ENCODE measurements at regions not wholly inside any gene's neighbourhood (a gene's known extent, or its start where the extent isn't known, plus 50 kb on each side); places are given as distances from the start of the nearest gene placed in this dataset.

DNA sequence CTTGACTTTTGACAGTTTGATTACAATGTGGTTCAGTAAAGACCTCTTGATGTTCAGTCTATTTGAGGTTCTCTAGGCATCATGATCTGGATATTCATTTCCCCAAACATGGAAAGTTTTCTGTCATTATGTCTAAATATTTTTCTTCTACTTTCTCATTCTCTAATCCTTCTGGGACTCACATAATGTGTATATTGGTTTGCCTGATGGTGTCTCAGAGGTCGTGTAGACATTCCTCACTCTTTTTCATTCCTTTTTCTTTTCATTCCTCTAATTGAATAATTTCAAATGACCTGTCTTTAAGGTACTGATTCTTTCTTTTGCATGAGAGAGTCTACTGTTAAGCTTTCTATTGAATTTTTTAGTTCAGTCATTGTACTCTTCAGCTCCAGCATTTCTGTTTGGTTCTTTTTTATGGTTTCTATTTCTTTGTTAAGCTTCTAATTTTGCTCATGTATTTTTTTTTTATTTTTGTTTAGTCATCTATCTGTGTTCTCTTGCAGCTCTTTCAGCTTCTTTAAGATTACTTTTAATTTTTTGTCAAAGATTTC, 158.4 kb downstream of the GDAP2 start:
- Histone ChIP-seq H3K4ac (ENCODE audit: low read depth, low read length) (no peak overlapping the region), H2AK9ac (replicated peaks; ENCODE audit: low read depth, low read length, poor library complexity) (no peak overlapping the region), H4K20me1 (ENCODE audit: insufficient read depth, low read length) (no peaks in the 10 kb centered on the region), H2BK15ac (ENCODE audit: low read depth, low read length) (no peak overlapping the region), H3K18ac (ENCODE audit: low read depth, low read length) (no peak overlapping the region), H3K4me2 (ENCODE audit: low read depth, low read length) (no peak overlapping the region), H3K4me3 (ENCODE audit: insufficient read depth, low read depth, low read length) (no peak overlapping the region), H3K27me3 (ENCODE audit: control insufficient read depth, insufficient read depth, low read length) (no peaks in the 10 kb centered on the region), H3K9me3 (ENCODE audit: control insufficient read depth, insufficient read depth, low read length) (peaks cover 18% of the 10 kb centered on the region), H3K4me1 (ENCODE audit: control insufficient read depth, insufficient read depth, low read length) (no peaks in the 10 kb centered on the region), H2BK20ac (ENCODE audit: low read depth, low read length) (no peak overlapping the region), H4K5ac (ENCODE audit: low read depth, low read length) (no peak overlapping the region), H4K8ac (ENCODE audit: low read depth in 2 of 2, low read length in 2 of 2) (no peak overlapping the region), H2BK120ac (ENCODE audit: low read depth, low read length) (no peak overlapping the region), H2BK5ac (ENCODE audit: low read depth, low read length, poor library complexity, severe bottlenecking) (no peak overlapping the region), H3K79me1 (ENCODE audit: low read depth in 1 of 2, low read length in 2 of 2) (no peaks in the 10 kb centered on the region), H3K9ac (ENCODE audit: low read depth, low read length) (no peak overlapping the region), H3K36me3 (ENCODE audit: control insufficient read depth, insufficient read depth, low read length) (no peaks in the 10 kb centered on the region), H3K27ac (ENCODE audit: insufficient read depth, low read length) (no peak overlapping the region), H2AK5ac (ENCODE audit: low read depth, low read length) (no peak overlapping the region), H4K91ac (ENCODE audit: insufficient read depth, low read depth, low read length) (no peak overlapping the region), H3K14ac (replicated peaks; ENCODE audit: low read depth, low read length) (no peak overlapping the region), H3K23ac (ENCODE audit: low read depth, low read length) (no peak overlapping the region), H2AFZ (replicated peaks; ENCODE audit: low read length, poor library complexity) (no peak overlapping the region), H3K56ac (ENCODE audit: extremely low read depth, insufficient read depth, low read length) (no peak overlapping the region), H3K9me1 (ENCODE audit: insufficient read depth, low read length) (no peaks in the 10 kb centered on the region)
- dilution Hi-C loops (cut with HindIII; ENCODE audit: low sequenced_read_pairs, unreplicated experiment) (no loop called here), in situ Hi-C loops (cut with MboI; ENCODE audit: low sequenced_read_pairs) (loop anchor here (25.0 kb wide), 2 partner anchors 116 to 409 kb away; partner anchors contain the start of gene MAN1A2), intact Hi-C loops (cut with micrococcal nuclease) (no loop called here)
- WGBS, 2 experiments (ENCODE audit: extremely low coverage in 2 of 2, insufficient read length in 1 of 2) = no CpG with 5 or more reads among the region's 1 CpG
- DNase-seq (no peak), ATAC-seq (ENCODE audit: low read depth) (no peak)
- TF ChIP-seq RAD21 (IDR thresholded peaks at IDR 0.05; ENCODE audit: low read length) = no peak
- no peak for TF ChIP-seq NFE2L2 (IDR thresholded peaks at IDR 0.05; ENCODE audit: low read depth, low read length)
- TF ChIP-seq, protein P1, sequence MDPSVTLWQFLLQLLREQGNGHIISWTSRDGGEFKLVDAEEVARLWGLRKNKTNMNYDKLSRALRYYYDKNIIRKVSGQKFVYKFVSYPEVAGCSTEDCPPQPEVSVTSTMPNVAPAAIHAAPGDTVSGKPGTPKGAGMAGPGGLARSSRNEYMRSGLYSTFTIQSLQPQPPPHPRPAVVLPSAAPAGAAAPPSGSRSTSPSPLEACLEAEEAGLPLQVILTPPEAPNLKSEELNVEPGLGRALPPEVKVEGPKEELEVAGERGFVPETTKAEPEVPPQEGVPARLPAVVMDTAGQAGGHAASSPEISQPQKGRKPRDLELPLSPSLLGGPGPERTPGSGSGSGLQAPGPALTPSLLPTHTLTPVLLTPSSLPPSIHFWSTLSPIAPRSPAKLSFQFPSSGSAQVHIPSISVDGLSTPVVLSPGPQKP (IDR thresholded peaks at IDR 0.05; ENCODE audit: borderline replicate concordance, low read depth, low read length) = no peak
- TF ChIP-seq SMC3 (IDR thresholded peaks at IDR 0.05; ENCODE audit: low read depth, low read length) = no peak
- ChIA-PET POLR2A (ENCODE audit: unreplicated experiment) (no interaction called here), CTCF (interaction anchor here (0.7 to 1.5 kb wide), 2 partner anchors 13 to 61 kb away, joined by 3 read pairs; no protein-coding TSS in a partner anchor)
- BruUV-seq (replicated peaks) = no TSS peak

All from IMR-90 (cell line).